GM23248 (cell line): ENCODE measurements at regions not wholly inside any gene's neighbourhood (a gene's known extent, or its start where the extent isn't known, plus 50 kb on each side); places are given as distances from the start of the nearest gene placed in this dataset.

Experiments
- DNase-seq: peaks from one replicate; pipeline ENCODE4 v3.0.0-alpha.2; 2015
- H2AFZ ChIP-seq: fragments of 200-600 bp; sonication (generic); 2 replicates; pipeline ENCODE4 v1.6.1; 2016; ENCODE audit warnings: antibody characterized with exemption
- H3F3A ChIP-seq: fragments of 200-600 bp; sonication (generic); 2 replicates; pipeline ENCODE4 v1.6.1; 2016; ENCODE audit warnings: mild to moderate bottlenecking, antibody characterized with exemption, mixed run types; ENCODE audit not compliant: insufficient read depth
- H3K27ac ChIP-seq: fragments of 200-600 bp; sonication (generic); 2 replicates; pipeline ENCODE4 v1.5.1; 2016; ENCODE audit warnings: mild to moderate bottlenecking
- H3K27me3 ChIP-seq: fragments of 200-600 bp; sonication (generic); replicated peaks from 2 replicates; pipeline ENCODE4 v1.6.1; 2016; ENCODE audit warnings: mild to moderate bottlenecking; ENCODE audit not compliant: insufficient read depth
- H3K36me3 ChIP-seq: fragments of 200-600 bp; sonication (generic); 2 replicates; pipeline ENCODE4 v1.6.1; 2016; ENCODE audit warnings: low read depth, mild to moderate bottlenecking
- H3K4me1 ChIP-seq: fragments of 200-600 bp; sonication (generic); 2 replicates; pipeline ENCODE4 v1.6.1; 2016; ENCODE audit warnings: mild to moderate bottlenecking; ENCODE audit not compliant: insufficient read depth
- H3K4me2 ChIP-seq: fragments of 200-600 bp; sonication (generic); one replicate; pipeline ENCODE4 v1.6.1; 2016; ENCODE audit warnings: mild to moderate bottlenecking; ENCODE audit not compliant: unreplicated experiment
- H3K4me3 ChIP-seq: fragments of 200-600 bp; sonication (generic); 2 replicates; pipeline ENCODE4 v1.5.1; 2016; ENCODE audit warnings: mild to moderate bottlenecking
- H3K79me2 ChIP-seq: fragments of 200-600 bp; sonication (generic); 2 replicates; pipeline ENCODE4 v1.6.1; 2016; ENCODE audit warnings: mild to moderate bottlenecking; ENCODE audit not compliant: insufficient read depth
- H3K9ac ChIP-seq: fragments of 200-600 bp; sonication (generic); 2 replicates; pipeline ENCODE4 v1.6.1; 2016; ENCODE audit warnings: mild to moderate bottlenecking
- H3K9me2 ChIP-seq: fragments of 200-600 bp; sonication (generic); 2 replicates; pipeline ENCODE4 v1.6.1; 2016; ENCODE audit warnings: mixed run types, mild to moderate bottlenecking, moderate library complexity; ENCODE audit not compliant: insufficient read depth
- H3K9me3 ChIP-seq: fragments of 200-600 bp; sonication (generic); one replicate; pipeline ENCODE4 v1.6.1; 2017; ENCODE audit warnings: low read depth
- H4K20me1 ChIP-seq: fragments of 200-600 bp; sonication (generic); 2 replicates; pipeline ENCODE4 v1.6.0; 2016; ENCODE audit not compliant: insufficient read depth
- EZH2 ChIP-seq: fragments of 200-600 bp; sonication (generic); IDR thresholded peaks from 2 replicates; pipeline ENCODE4 v1.6.1; 2018; ENCODE audit warnings: antibody characterized with exemption, mild to moderate bottlenecking; ENCODE audit not compliant: insufficient read depth, poor library complexity, severe bottlenecking
- EZH2phosphoT487 ChIP-seq: fragments of 200-600 bp; sonication (generic); IDR thresholded peaks from 2 replicates; pipeline ENCODE4 v1.6.1; 2018; ENCODE audit warnings: antibody characterized with exemption, moderate library complexity, mild to moderate bottlenecking, low read depth; ENCODE audit not compliant: insufficient read depth
- WGBS, 2 experiments: methylation state at CpG; one replicate each; pipeline ENCODE4 v1.1.6; 2015 to 2017; ENCODE audit warnings: low lambda C conversion rate in 2 of 2, low coverage in 1 of 2; ENCODE audit errors: missing lambda C conversion rate in 2 of 2; 5-methylcytosine and 5-hydroxymethylcytosine counted together
- in situ Hi-C: fragments of 300-500 bp; cut with MboI; formaldehyde crosslinking; loops from 2 replicates; pipeline ENCODE4 v1.15.0; 2020

DNA sequence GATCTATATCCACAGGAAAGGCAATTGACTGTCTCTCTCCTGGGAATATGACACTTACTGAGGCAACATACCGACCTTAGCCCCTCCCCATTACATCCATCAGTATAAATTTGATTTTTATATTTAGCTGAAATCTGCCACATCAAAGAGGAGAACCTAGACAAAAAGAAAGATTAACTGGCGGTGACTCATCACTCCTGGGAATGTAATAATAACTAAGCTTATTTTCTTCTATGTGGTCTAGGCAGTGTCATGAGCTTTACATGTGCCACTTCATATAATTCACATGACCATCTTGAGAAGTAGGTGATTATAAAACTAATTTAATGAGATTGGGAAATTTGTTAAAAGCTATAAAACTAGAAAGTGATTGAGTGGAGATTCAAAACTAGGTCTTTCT is 520.0 kb upstream of the HS3ST5 start:
- no peak for TF ChIP-seq EZH2
- TF ChIP-seq EZH2phosphoT487: no peak
- in situ Hi-C loops: no loop called here
- H3K9ac ChIP-seq: no peak overlapping the region
- no peak overlapping the region for H3K27ac ChIP-seq
- H3K36me3 ChIP-seq: no peaks in the 10 kb centered on the region
- 16 to 17% methylated on average over 2 of the region's 2 CpGs for WGBS, 2 experiments
- no peaks in the 10 kb centered on the region for H3K79me2 ChIP-seq
- H3K4me3 ChIP-seq: no peak overlapping the region
- H3K27me3 ChIP-seq: no peaks in the 10 kb centered on the region
- no peak overlapping the region for H2AFZ ChIP-seq
- no peaks in the 10 kb centered on the region for H3K4me1 ChIP-seq
- DNase-seq: no peak
- no peaks in the 10 kb centered on the region for H3K9me2 ChIP-seq
- no peaks in the 10 kb centered on the region for H3F3A ChIP-seq
- no peak overlapping the region for H3K4me2 ChIP-seq
- H4K20me1 ChIP-seq: no peaks in the 10 kb centered on the region
- H3K9me3 ChIP-seq: no peaks in the 10 kb centered on the region

DNA sequence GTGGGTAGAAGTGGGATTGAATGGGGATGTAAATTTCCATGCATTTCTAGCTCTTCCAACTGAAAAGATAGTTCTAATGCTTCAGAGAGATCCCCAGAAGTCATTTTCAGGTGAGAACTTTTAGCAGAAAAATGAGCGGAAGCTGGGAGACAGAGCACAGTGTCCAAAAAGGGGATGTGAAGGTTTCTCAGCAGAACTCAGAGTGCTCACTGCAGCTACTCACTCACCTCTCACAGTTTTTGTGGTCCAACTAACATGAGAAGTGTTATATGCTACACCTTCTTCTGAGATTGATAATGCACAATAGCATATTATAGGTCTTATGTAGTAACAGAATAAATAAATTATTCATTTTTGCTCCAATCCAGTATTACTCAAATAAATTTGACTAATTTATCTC is 519.2 kb upstream of the HS3ST5 start:
- H3K9me2 ChIP-seq: no peaks in the 10 kb centered on the region
- H3K9me3 ChIP-seq: no peaks in the 10 kb centered on the region
- no peaks in the 10 kb centered on the region for H3K27me3 ChIP-seq
- no peak overlapping the region for H3K4me2 ChIP-seq
- no peak overlapping the region for H3K4me3 ChIP-seq
- H4K20me1 ChIP-seq: no peaks in the 10 kb centered on the region
- no peak overlapping the region for H2AFZ ChIP-seq
- H3K36me3 ChIP-seq: no peaks in the 10 kb centered on the region
- H3F3A ChIP-seq: no peaks in the 10 kb centered on the region
- H3K27ac ChIP-seq: no peak overlapping the region
- no peak for DNase-seq
- TF ChIP-seq EZH2 (no peak), EZH2phosphoT487 (no peak)
- no peak overlapping the region for H3K9ac ChIP-seq
- in situ Hi-C loops: no loop called here
- no peaks in the 10 kb centered on the region for H3K79me2 ChIP-seq
- no peaks in the 10 kb centered on the region for H3K4me1 ChIP-seq
- 50 to 71% methylated on average over 1 of the region's 1 CpG for WGBS, 2 experiments

DNA sequence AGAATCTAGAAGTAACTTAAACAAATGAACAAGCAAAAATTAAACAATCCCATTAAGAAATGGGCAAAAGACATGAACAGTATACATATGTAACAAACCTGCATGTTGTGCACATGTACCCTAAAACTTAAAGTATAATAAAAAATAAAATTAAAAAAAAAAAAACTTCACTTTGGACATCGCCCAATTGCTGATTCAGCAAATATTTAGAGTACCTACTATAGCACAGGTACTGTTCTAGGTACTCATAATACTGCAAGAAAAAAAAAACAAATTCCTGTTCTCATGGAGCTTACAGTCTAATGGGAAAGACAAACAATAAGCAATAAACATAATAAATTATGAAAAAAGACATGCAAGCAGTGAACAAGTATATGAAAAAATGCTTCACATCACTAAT is 501.5 kb upstream of the HS3ST5 start:
- TF ChIP-seq EZH2phosphoT487: no peak
- no peak for TF ChIP-seq EZH2
- no peaks in the 10 kb centered on the region for H3K9me2 ChIP-seq
- DNase-seq: no peak
- H2AFZ ChIP-seq: no peak overlapping the region
- H3F3A ChIP-seq: no peaks in the 10 kb centered on the region
- no peaks in the 10 kb centered on the region for H3K79me2 ChIP-seq
- H3K9ac ChIP-seq: no peak overlapping the region
- no peaks in the 10 kb centered on the region for H3K27me3 ChIP-seq
- no peak overlapping the region for H3K4me2 ChIP-seq
- in situ Hi-C loops: no loop called here
- no peaks in the 10 kb centered on the region for H3K36me3 ChIP-seq
- H3K27ac ChIP-seq: no peak overlapping the region
- no peaks in the 10 kb centered on the region for H3K4me1 ChIP-seq
- H4K20me1 ChIP-seq: no peaks in the 10 kb centered on the region
- no peak overlapping the region for H3K4me3 ChIP-seq
- 6 to 27% methylated on average over 1 of the region's 1 CpG for WGBS, 2 experiments
- no peaks in the 10 kb centered on the region for H3K9me3 ChIP-seq

DNA sequence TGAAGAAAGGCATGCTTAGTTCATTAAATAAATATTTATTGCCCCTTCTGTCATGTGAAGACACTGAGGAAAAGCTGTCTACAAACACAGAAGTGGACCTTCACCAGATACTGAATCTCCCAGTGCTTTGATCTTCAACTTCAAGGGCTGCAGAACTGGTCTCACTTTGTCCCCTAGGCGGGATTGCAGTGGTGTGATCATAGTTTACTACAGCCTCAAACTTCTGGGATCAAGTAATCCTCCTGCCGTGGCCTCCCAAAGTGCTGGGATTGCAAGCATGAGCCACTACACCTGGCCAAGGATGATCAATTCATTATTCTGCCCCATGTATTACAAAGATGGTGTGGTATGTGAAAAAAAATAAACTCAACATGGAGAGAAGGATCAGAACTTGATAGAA is 496.2 kb upstream of the HS3ST5 start:
- no peak overlapping the region for H3K9ac ChIP-seq
- H3K4me2 ChIP-seq: no peak overlapping the region
- no peaks in the 10 kb centered on the region for H3K4me1 ChIP-seq
- H3K27me3 ChIP-seq: no peaks in the 10 kb centered on the region
- no peaks in the 10 kb centered on the region for H3F3A ChIP-seq
- H3K27ac ChIP-seq: no peak overlapping the region
- no peaks in the 10 kb centered on the region for H3K9me2 ChIP-seq
- no peak overlapping the region for H3K4me3 ChIP-seq
- H3K36me3 ChIP-seq: no peaks in the 10 kb centered on the region
- H2AFZ ChIP-seq: no peak overlapping the region
- no peaks in the 10 kb centered on the region for H3K9me3 ChIP-seq
- TF ChIP-seq EZH2 (no peak), EZH2phosphoT487 (no peak)
- in situ Hi-C loops: no loop called here
- no peaks in the 10 kb centered on the region for H3K79me2 ChIP-seq
- H4K20me1 ChIP-seq: no peaks in the 10 kb centered on the region
- no peak for DNase-seq
- 30 to 34% methylated on average over 2 of the region's 2 CpGs for WGBS, 2 experiments

DNA sequence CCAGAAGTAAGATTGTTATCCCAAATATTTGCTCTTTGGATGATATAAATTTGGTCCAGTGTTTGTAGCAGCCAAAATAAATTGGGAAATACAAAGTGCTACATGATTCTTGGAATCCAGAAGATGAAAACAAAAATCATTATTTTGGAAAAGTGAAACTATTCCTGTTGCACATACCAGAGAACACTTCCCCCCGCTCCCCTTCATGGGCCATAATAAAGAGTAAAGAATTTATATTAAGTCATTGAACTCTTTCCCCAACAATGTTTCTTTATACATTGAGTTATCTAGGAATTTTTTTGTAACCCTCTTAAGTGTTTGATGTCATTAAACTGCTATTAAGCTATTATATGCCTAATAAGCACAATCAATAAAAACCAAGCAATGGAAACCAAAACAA is 490.4 kb upstream of the HS3ST5 start:
- H3K4me2 ChIP-seq: no peak overlapping the region
- H3K4me3 ChIP-seq: no peak overlapping the region
- H2AFZ ChIP-seq: no peak overlapping the region
- no peaks in the 10 kb centered on the region for H3F3A ChIP-seq
- no peaks in the 10 kb centered on the region for H3K4me1 ChIP-seq
- H3K9me3 ChIP-seq: no peaks in the 10 kb centered on the region
- 0 to 8% methylated on average over 1 of the region's 1 CpG for WGBS, 2 experiments
- in situ Hi-C loops: no loop called here
- no peak overlapping the region for H3K9ac ChIP-seq
- TF ChIP-seq EZH2phosphoT487: no peak
- TF ChIP-seq EZH2: no peak
- no peaks in the 10 kb centered on the region for H3K27me3 ChIP-seq
- no peaks in the 10 kb centered on the region for H3K9me2 ChIP-seq
- H3K27ac ChIP-seq: no peak overlapping the region
- H3K79me2 ChIP-seq: no peaks in the 10 kb centered on the region
- no peaks in the 10 kb centered on the region for H4K20me1 ChIP-seq
- H3K36me3 ChIP-seq: no peaks in the 10 kb centered on the region
- no peak for DNase-seq
